Heart left ventricle (tissue), 16 donors: ENCODE measurements at regions not wholly inside any gene's neighbourhood (a gene's known extent, or its start where the extent isn't known, plus 50 kb on each side); places are given as distances from the start of the nearest gene placed in this dataset.

Source experiments
- ATAC-seq, 4 donors: fragments of 200-7000 bp; cut with Tn5 transposase; one replicate each; pipeline ENCODE4 v1.9.1; 2020 to 2022; ENCODE audit warnings: moderate library complexity in 4 of 4, mild to moderate bottlenecking in 3 of 4, moderate number of reproducible peaks in 1 of 4
- DNase-seq, 5 donors: peaks; one replicate each; pipeline ENCODE4 v3.0.0-alpha.2; 2020
- H3K27ac ChIP-seq, 12 donors: fragments of 200-600 bp; sonication (generic) in 4 of 12; one replicate each; pipeline versions ENCODE4 v1.5.0 to v1.8.0; 2016 to 2022; ENCODE audit warnings: mild to moderate bottlenecking in 2 of 12
- H3K27me3 ChIP-seq, 9 donors: fragments of 200-600 bp; sonication (generic) in 2 of 9; one replicate each; pipeline versions ENCODE4 v1.5.1 to v1.8.0; 2016 to 2022; ENCODE audit warnings: mild to moderate bottlenecking in 3 of 9
- H3K36me3 ChIP-seq, 9 donors: fragments of 200-600 bp; sonication (generic) in 2 of 9; one replicate each; pipeline versions ENCODE4 v1.5.0 to v1.8.0; 2018 to 2022; ENCODE audit warnings: mild to moderate bottlenecking in 2 of 9
- H3K4me1 ChIP-seq, 12 donors: fragments of 200-600 bp; sonication (generic) in 4 of 12; one replicate each; pipeline versions ENCODE4 v1.5.0 to v1.8.0; 2016 to 2022; ENCODE audit warnings: mild to moderate bottlenecking in 3 of 12
- H3K4me3 ChIP-seq, 12 donors: fragments of 200-600 bp; sonication (generic) in 4 of 12; one replicate each; pipeline versions ENCODE4 v1.5.0 to v1.8.0; 2017 to 2022; ENCODE audit warnings: mild to moderate bottlenecking in 9 of 12, moderate library complexity in 4 of 12
- H3K9me3 ChIP-seq, 12 donors: fragments of 200-600 bp; sonication (generic) in 4 of 12; one replicate each; pipeline versions ENCODE4 v1.5.0 to v1.8.0; 2016 to 2022; ENCODE audit warnings: mild to moderate bottlenecking in 1 of 12
- POLR2A ChIP-seq, 2 donors: fragments of 450-650 bp; IDR thresholded peaks; one replicate each; pipeline ENCODE4 v1.6.1; 2017; ENCODE audit warnings: antibody characterized with exemption in 2 of 2, mild to moderate bottlenecking in 2 of 2, moderate library complexity in 2 of 2
- WGBS, 4 donors: extraction: QIAGEN DNeasy Blood & Tissue Kit in 2 of 4; methylation state at CpG; one replicate each; pipeline versions ENCODE4 v1.1.5 to v1.1.7; 2013 to 2018; 5-methylcytosine and 5-hydroxymethylcytosine counted together
- intact Hi-C, 10 donors: fragments of 100-400 bp; cut with DNase I; formaldehyde crosslinking; loops; one replicate each; pipeline versions ENCODE4 v1.11.1 to v1.14.2; 2022
- TF ChIP-seq, protein P1 (sequence below), 12 donors: fragments of 200-600 bp; sonication (generic) in 4 of 12; IDR thresholded peaks; one replicate each; pipeline versions ENCODE4 v1.5.0 to v1.8.0; 2018 to 2022; ENCODE audit warnings: antibody characterized with exemption in 12 of 12, mild to moderate bottlenecking in 5 of 12
- donor health status: ischemic (EF 13 %, LVEDD 7.1; RV severe dilation, severe dysfunction).
- donor health status: healthy with polysubstance abuse.
- donor health status: DM: no; HTN: yes; CAD: no.
- donor health status: DM: no; HTN: no; CAD: no.
- donor health status: ischemic (EF 25% LVEDD 6.9; RV normal size, moderate dysfunction).
- donor health status: ischemic (EF 25% LVEDD 5.7; RV mildly dilated, moderate dysfunction).
- donor health status: healthy.
- donor health status: DM: yes; HTN: yes; CAD: no.
- donor health status: ischemic (EF 35%, LVEDD 5.7; RV mildly dilated, moderate dysfunction).
- donor health status: nonischemic (EF 11% LVEDD 7.7; RV severe dilation, severe dysfunction).
- donor health status: DM: yes; HTN: yes; CAD: no.
- donor health status: PGD.
- donor health status: ischemic (EF 29% LVEDD 5.4; RV normal size, mild dysfunction).
- donor health status: nonischemic (EF 23%, LVEDD 6.1; RV moderate dilation, normal function).

DNA sequence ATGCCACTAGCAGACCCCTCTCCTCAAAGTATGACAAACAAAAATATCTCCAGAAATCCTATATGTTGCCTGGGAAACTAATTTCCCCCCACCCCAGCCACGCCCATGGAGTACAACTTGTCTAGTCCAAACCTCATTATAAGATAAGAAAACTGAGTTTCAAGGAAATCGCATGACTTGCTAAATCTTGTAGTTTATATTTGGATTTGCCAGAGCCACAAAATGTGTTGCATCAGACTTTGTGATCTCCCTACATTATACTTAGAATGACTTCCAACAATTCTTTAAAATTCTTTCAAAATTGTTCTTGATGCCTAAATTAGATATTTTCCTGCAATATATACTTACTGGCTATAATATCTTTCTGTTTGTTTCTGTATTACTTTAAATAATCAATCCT lies 1034.4 kb downstream of the IGSF11 start:
- Histone ChIP-seq H3K27ac (no peak overlapping the region), H3K36me3 (no peaks in the 10 kb centered on the region), H3K27me3 (peaks cover 0 to 30% (median 15%) of the 10 kb centered on the region in 9 donors), H3K4me3 (no peak overlapping the region), H3K4me1 (peaks cover 0 to 12% (median 5%) of the 10 kb centered on the region in 12 donors), H3K9me3 (no peaks in the 10 kb centered on the region)
- intact Hi-C loops = no loop called here
- no peak for ATAC-seq
- no peak for DNase-seq
- 76 to 84% (median 79%) methylated on average over 2 of the region's 2 CpGs for WGBS, 4 donors
- TF ChIP-seq, protein P1, sequence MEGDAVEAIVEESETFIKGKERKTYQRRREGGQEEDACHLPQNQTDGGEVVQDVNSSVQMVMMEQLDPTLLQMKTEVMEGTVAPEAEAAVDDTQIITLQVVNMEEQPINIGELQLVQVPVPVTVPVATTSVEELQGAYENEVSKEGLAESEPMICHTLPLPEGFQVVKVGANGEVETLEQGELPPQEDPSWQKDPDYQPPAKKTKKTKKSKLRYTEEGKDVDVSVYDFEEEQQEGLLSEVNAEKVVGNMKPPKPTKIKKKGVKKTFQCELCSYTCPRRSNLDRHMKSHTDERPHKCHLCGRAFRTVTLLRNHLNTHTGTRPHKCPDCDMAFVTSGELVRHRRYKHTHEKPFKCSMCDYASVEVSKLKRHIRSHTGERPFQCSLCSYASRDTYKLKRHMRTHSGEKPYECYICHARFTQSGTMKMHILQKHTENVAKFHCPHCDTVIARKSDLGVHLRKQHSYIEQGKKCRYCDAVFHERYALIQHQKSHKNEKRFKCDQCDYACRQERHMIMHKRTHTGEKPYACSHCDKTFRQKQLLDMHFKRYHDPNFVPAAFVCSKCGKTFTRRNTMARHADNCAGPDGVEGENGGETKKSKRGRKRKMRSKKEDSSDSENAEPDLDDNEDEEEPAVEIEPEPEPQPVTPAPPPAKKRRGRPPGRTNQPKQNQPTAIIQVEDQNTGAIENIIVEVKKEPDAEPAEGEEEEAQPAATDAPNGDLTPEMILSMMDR (IDR thresholded peaks at IDR 0.05) = no peak
- no peak for TF ChIP-seq POLR2A (IDR thresholded peaks at IDR 0.05)

DNA sequence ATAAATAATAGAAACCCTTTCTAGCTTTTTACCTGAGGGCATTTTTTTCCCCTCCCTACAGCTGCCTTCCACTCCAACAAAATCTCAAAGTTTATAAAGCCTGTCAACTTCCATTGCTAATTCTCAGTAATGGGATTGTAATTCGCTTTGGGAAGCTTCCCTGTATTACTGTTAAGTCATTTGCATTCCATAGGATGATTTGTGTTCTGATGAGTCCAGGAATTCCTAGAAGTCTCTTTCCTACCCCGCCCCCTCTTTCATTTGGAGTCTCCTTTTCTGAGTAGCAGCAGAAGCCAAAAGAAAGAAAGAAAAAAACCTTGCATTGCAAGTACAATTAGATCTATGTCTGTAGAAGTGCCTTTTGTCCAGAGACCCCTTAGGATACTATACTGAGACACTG lies 1033.3 kb downstream of the IGSF11 start:
- 27 to 33% (median 28%) methylated on average over 2 of the region's 2 CpGs for WGBS, 4 donors
- DNase-seq (no peak), ATAC-seq (no peak)
- no peak for TF ChIP-seq POLR2A (IDR thresholded peaks at IDR 0.05)
- TF ChIP-seq, protein P1 (IDR thresholded peaks at IDR 0.05) = no peak
- Histone ChIP-seq H3K4me3 (no peak overlapping the region), H3K4me1 (peaks cover 0 to 12% (median 5%) of the 10 kb centered on the region in 12 donors), H3K27ac (no peak overlapping the region), H3K9me3 (peaks cover 0 to 5% (median 0%) of the 10 kb centered on the region in 12 donors), H3K27me3 (peaks cover 0 to 22% (median 9%) of the 10 kb centered on the region in 9 donors), H3K36me3 (no peaks in the 10 kb centered on the region)
- intact Hi-C loops = no loop called here

DNA sequence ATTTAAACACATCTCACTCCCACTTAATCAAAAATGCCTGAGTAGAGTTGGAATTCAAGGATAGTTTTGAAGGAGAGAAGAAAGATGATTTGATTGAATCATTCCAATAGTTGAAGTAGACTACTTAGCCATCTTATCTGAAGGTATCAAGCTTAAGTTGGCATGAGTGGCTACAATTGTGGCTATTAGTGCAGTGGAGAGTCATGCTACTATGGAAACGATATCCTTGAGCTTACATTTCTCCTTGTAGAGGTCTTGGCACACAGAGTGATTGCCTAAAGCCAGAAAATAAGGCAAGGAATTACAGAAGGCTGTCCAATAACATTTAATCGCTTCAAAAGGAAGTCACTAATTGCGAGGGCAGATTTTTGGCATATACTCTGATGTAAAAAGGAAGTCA lies 1022.7 kb downstream of the IGSF11 start:
- WGBS, 4 donors = 49 to 57% (median 54%) methylated on average over 3 of the region's 3 CpGs
- ATAC-seq = no peak
- intact Hi-C loops = no loop called here

DNA sequence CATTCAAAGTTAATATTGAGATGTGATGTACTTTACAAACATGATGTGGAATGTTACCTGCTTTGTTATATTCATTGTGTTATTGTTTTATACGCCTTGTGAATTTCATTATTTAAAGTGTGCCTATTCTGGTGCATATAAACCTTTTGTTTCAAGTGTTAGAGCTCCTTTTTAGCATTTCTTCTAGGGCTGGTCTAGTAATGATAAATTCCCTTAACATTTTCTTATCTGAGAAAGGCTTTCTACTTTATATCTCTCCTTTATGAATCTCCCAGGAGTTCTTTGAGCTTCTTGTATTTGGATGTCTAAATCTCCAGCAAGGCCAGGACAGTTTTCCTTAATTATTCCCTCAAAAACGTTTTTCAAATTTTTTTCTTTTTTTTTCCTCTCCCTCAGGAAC lies 1005.6 kb downstream of the IGSF11 start:
- ATAC-seq = no peak
- Histone ChIP-seq H3K4me1 (no peaks in the 10 kb centered on the region), H3K27ac (no peak overlapping the region), H3K9me3 (peaks cover 0 to 65% (median 25%) of the 10 kb centered on the region in 12 donors), H3K4me3 (no peak overlapping the region), H3K27me3 (no peaks in the 10 kb centered on the region), H3K36me3 (no peaks in the 10 kb centered on the region)
- TF ChIP-seq, protein P1 (IDR thresholded peaks at IDR 0.05) = no peak
- no peak for TF ChIP-seq POLR2A (IDR thresholded peaks at IDR 0.05)
- DNase-seq = no peak
- intact Hi-C loops = no loop called here
- WGBS, 4 donors = 47 to 52% (median 50%) methylated on average over 2 of the region's 2 CpGs

More for the DNA sequence above, 1022.7 kb downstream of the IGSF11 start:
- Histone ChIP-seq H3K36me3 (no peaks in the 10 kb centered on the region), H3K27me3 (no peaks in the 10 kb centered on the region), H3K9me3 (peaks cover 0 to 3% (median 0%) of the 10 kb centered on the region in 12 donors), H3K27ac (no peak overlapping the region), H3K4me1 (no peaks in the 10 kb centered on the region), H3K4me3 (no peak overlapping the region)
- no peak for DNase-seq
- no peak for TF ChIP-seq POLR2A (IDR thresholded peaks at IDR 0.05)
- TF ChIP-seq, protein P1 (IDR thresholded peaks at IDR 0.05) = no peak
